Activated B cell treated with CpG ODN at 0.5 μM for 24 hours (primary cell): ENCODE measurements at regions not wholly inside any gene's neighbourhood (a gene's known extent, or its start where the extent isn't known, plus 50 kb on each side); places are given as distances from the start of the nearest gene placed in this dataset.

Experiments
- ATAC-seq: fragments of 200-7000 bp; cut with Tn5 transposase; one replicate; pipeline ENCODE4 v1.10.0; 2021; ENCODE audit warnings: low read depth, mild to moderate bottlenecking, moderate library complexity
- CTCF ChIA-PET: fragments of 350-600 bp; sonication (Branson Sonifier 250); formaldehyde crosslinking; loops from one replicate; lab custom pipeline; 2021; ENCODE audit warnings: antibody characterized with exemption; lab: Charles Lee
- POLR2A ChIA-PET: fragments of 350-600 bp; sonication (Branson Sonifier 250); formaldehyde crosslinking; loops from one replicate; lab custom pipeline; 2021; ENCODE audit warnings: antibody characterized with exemption; lab: Charles Lee
- DNase-seq: peaks from one replicate; pipeline ENCODE4 v3.0.0; 2022
- H3K27ac Mint-ChIP-seq: one replicate; pipeline ENCODE4 v1.8.0; 2020; ENCODE audit warnings: mixed read lengths
- H3K27me3 Mint-ChIP-seq: one replicate; pipeline ENCODE4 v1.8.0; 2021; ENCODE audit warnings: mixed read lengths
- H3K36me3 Mint-ChIP-seq: one replicate; pipeline ENCODE4 v1.8.0; 2021; ENCODE audit warnings: low read depth, mixed read lengths
- H3K4me1 Mint-ChIP-seq: one replicate; pipeline ENCODE4 v1.8.0; 2021; ENCODE audit warnings: mixed read lengths
- H3K4me3 Mint-ChIP-seq: one replicate; pipeline ENCODE4 v1.8.0; 2020; ENCODE audit warnings: mild to moderate bottlenecking, mixed read lengths
- H3K9me3 Mint-ChIP-seq: one replicate; pipeline ENCODE4 v1.8.0; 2020; ENCODE audit warnings: mixed read lengths
- intact Hi-C: fragments of 100-400 bp; cut with micrococcal nuclease; formaldehyde crosslinking; loops from one replicate; pipeline ENCODE4 v1.15.1; 2024
- TF ChIP-seq, protein P1 (sequence below): fragments of 200-600 bp; IDR thresholded peaks from one replicate; pipeline ENCODE4 v1.8.0; 2022; ENCODE audit warnings: antibody characterized with exemption, mild to moderate bottlenecking

DNA sequence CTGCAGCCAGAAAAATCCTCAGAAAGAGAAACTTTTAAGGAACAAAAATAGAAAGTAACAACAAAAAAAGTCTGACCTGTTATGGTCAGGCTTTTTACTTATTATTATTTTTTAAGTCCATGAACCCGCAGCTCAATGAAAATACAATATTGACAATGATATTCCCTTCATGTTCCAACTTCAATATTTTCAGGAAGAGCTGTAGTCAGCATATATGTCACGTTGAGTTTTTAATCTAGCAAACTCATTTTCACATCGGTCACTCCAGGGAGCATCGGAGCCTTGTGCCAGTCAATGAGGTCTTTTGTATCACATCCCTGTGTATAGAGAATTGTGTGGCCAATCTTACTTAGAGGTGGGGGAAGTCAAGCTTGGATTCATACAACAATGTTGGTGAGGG, 568.4 kb upstream of the GCFC2 start:
- DNase-seq (no peak), ATAC-seq (no peak)
- ChIA-PET CTCF (no interaction called here), POLR2A (no interaction called here)
- no peaks in the 10 kb centered on the region for H3K4me1 Mint-ChIP-seq
- H3K27ac Mint-ChIP-seq: no peak overlapping the region
- intact Hi-C loops: no loop called here
- no peak overlapping the region for H3K4me3 Mint-ChIP-seq
- no peaks in the 10 kb centered on the region for H3K36me3 Mint-ChIP-seq
- no peaks in the 10 kb centered on the region for H3K9me3 Mint-ChIP-seq
- H3K27me3 Mint-ChIP-seq: no peaks in the 10 kb centered on the region
- TF ChIP-seq, protein P1, sequence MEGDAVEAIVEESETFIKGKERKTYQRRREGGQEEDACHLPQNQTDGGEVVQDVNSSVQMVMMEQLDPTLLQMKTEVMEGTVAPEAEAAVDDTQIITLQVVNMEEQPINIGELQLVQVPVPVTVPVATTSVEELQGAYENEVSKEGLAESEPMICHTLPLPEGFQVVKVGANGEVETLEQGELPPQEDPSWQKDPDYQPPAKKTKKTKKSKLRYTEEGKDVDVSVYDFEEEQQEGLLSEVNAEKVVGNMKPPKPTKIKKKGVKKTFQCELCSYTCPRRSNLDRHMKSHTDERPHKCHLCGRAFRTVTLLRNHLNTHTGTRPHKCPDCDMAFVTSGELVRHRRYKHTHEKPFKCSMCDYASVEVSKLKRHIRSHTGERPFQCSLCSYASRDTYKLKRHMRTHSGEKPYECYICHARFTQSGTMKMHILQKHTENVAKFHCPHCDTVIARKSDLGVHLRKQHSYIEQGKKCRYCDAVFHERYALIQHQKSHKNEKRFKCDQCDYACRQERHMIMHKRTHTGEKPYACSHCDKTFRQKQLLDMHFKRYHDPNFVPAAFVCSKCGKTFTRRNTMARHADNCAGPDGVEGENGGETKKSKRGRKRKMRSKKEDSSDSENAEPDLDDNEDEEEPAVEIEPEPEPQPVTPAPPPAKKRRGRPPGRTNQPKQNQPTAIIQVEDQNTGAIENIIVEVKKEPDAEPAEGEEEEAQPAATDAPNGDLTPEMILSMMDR: no peak

DNA sequence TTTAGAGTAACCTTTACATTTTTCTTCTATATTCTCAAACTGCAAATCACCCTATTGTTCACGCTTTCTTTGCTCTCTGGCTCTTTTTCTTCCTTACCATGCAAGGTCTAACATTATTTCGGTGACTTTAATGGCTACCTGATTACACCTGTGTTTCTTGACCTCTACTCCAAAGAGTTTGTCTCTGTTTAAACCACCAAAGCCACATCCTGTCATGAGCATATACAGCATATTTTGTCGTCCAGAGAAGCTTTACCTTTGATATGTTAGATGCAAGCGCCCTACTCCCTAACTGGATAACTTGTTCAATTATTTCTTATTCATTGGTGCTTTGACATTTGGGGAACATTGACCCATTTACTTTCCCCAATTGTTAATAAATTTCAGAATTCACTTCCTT, 565.1 kb upstream of the GCFC2 start:
- TF ChIP-seq, protein P1: no peak
- intact Hi-C loops: no loop called here
- Mint-ChIP-seq H3K27me3 (no peaks in the 10 kb centered on the region), H3K9me3 (peaks cover 4% of the 10 kb centered on the region), H3K36me3 (no peaks in the 10 kb centered on the region), H3K4me1 (no peaks in the 10 kb centered on the region), H3K4me3 (no peak overlapping the region), H3K27ac (no peak overlapping the region)
- ChIA-PET POLR2A (no interaction called here), CTCF (no interaction called here)
- DNase-seq: no peak
- ATAC-seq: no peak

DNA sequence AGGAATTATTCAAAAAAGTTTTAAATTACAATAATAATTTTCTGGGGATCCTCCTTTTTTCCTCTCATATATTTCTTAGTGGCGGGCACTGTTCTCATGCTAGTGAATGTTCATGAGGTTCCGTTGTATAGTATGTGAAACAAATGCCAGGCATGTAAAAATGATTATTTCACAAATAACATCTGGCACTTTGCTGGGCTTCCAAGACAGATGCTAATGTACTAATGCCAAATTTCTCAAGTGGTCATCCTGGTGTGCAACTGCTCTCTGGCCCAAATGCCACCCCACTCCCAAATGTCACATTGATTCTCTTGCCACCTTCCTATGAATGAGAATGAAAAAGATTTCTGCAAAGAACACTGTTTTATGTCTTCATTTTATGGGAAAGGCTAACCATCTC, 564.0 kb upstream of the GCFC2 start:
- intact Hi-C loops: no loop called here
- ATAC-seq (no peak), DNase-seq (no peak)
- CTCF ChIA-PET: no interaction called here
- Mint-ChIP-seq H3K9me3 (peaks cover 4% of the 10 kb centered on the region), H3K36me3 (no peaks in the 10 kb centered on the region), H3K4me3 (no peak overlapping the region), H3K4me1 (no peaks in the 10 kb centered on the region), H3K27ac (no peak overlapping the region), H3K27me3 (no peaks in the 10 kb centered on the region)
- TF ChIP-seq, protein P1: no peak
- POLR2A ChIA-PET: interaction anchor here (0.7 kb wide), 1 partner anchor 210 kb away, joined by 6 read pairs; no protein-coding TSS in a partner anchor

DNA sequence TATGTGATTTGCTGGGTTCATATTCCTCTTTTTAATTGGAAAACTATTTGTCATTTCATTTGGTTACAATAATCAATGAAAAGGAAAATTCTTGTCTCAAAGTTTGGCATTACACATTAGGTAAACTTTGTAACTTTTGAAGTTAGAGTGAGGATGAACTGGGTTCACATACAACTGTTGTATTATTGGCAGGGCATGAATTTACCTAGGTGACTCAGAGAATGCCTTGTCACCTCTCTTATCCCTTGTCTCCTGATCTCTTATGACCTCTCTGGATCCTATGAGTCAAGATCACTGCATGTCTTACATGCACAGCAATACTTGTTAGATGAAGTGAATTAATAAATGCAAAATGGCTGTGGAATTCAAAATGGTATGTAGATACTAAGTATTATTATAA, 563.4 kb upstream of the GCFC2 start:
- TF ChIP-seq, protein P1: no peak
- intact Hi-C loops: no loop called here
- Mint-ChIP-seq H3K27ac (no peak overlapping the region), H3K36me3 (no peaks in the 10 kb centered on the region), H3K4me3 (no peak overlapping the region), H3K27me3 (no peaks in the 10 kb centered on the region), H3K4me1 (no peaks in the 10 kb centered on the region), H3K9me3 (peaks cover 4% of the 10 kb centered on the region)
- ATAC-seq (no peak), DNase-seq (no peak)
- POLR2A ChIA-PET: no interaction called here
- CTCF ChIA-PET: no interaction called here

DNA sequence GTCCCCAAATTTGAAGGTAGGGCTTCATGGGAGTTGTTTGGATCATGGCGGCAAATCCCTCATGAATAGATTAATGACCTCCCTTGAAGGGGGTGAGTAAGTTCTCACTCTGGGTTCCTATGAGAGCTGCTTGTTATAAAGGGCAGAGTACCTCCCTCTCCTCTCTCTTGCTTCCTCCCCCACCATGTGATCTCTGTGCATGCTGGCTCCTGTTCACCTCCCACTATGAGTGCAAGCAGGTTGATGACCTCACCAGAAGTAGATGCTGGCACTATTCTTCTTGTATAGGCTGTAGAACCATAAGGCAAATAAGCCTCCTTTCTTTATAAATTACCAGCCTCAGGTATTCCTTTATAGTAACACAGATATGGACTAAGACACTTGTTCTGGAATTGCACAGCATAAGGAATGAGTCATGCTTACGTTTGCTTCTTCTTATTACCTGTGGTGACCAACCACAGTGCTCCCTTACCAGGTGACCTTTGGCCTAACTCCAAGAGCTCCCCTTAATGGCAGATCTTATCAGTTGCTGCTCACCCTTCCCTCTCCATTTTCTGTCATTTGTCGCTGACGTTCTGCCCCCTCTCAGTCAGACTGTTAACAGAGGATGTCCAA, 559.5 kb upstream of the GCFC2 start:
- no peak for ATAC-seq
- Mint-ChIP-seq H3K9me3 (peaks cover 4% of the 10 kb centered on the region), H3K4me3 (no peak overlapping the region), H3K4me1 (no peaks in the 10 kb centered on the region), H3K36me3 (no peaks in the 10 kb centered on the region), H3K27ac (no peak overlapping the region), H3K27me3 (no peaks in the 10 kb centered on the region)
- TF ChIP-seq, protein P1: no peak
- intact Hi-C loops: no loop called here
- ChIA-PET CTCF (no interaction called here), POLR2A (no interaction called here)
- DNase-seq: no peak
